ENCODE measurements at regions not wholly inside any gene's neighbourhood (a gene's known extent, or its start where the extent isn't known, plus 50 kb on each side); places are given as distances from the start of the nearest gene placed in this dataset.

GRCh38 chr3:31354373-31354772, 178.4 kb upstream of the STT3B start:
- no peak for TF ChIP-seq DBP (CRISPR knock-in tag; IDR thresholded peaks at IDR 0.05; ENCODE audit: not compliant biosample characterization)
- TF ChIP-seq EP300 (IDR thresholded peaks at IDR 0.05; ENCODE audit: low read depth in 2 of 2, low read length in 2 of 2) = no peak
- no peak for TF ChIP-seq EP300 (CRISPR knock-in tag; IDR thresholded peaks at IDR 0.05; ENCODE audit: borderline replicate concordance)
- no peak for TF ChIP-seq ZNF770 (CRISPR knock-in tag; IDR thresholded peaks at IDR 0.05)
- TF ChIP-seq CTCF (CRISPR knock-in tag; IDR thresholded peaks at IDR 0.05) = no peak
- TF ChIP-seq ZBTB10 (CRISPR knock-in tag; IDR thresholded peaks at IDR 0.05; ENCODE audit: borderline replicate concordance) = no peak
- TF ChIP-seq ZBTB49 (CRISPR knock-in tag; IDR thresholded peaks at IDR 0.05; ENCODE audit: borderline replicate concordance) = no peak
- no peak for TF ChIP-seq ZNF121 (CRISPR knock-in tag; IDR thresholded peaks at IDR 0.05)
- TF ChIP-seq MTA1 (CRISPR knock-in tag; IDR thresholded peaks at IDR 0.05; ENCODE audit: borderline replicate concordance) = no peak
- no peak for TF ChIP-seq HNF4G (IDR thresholded peaks at IDR 0.05; ENCODE audit: borderline replicate concordance, low read depth, low read length)
- no peak for TF ChIP-seq HNF4G (CRISPR knock-in tag; IDR thresholded peaks at IDR 0.05; ENCODE audit: borderline replicate concordance, low read depth)
- TF ChIP-seq FOXJ3 (CRISPR knock-in tag; IDR thresholded peaks at IDR 0.05; ENCODE audit: borderline replicate concordance) = no peak
- TF ChIP-seq ZNF552 (CRISPR knock-in tag; IDR thresholded peaks at IDR 0.05; ENCODE audit: borderline replicate concordance) = no peak
- TF ChIP-seq ZSCAN22 (CRISPR knock-in tag; IDR thresholded peaks at IDR 0.05) = no peak
- no peak for TF ChIP-seq POLR2A (IDR thresholded peaks at IDR 0.05; ENCODE audit: insufficient read depth in 1 of 2, low read depth in 2 of 2, low read length in 2 of 2)

Data from HepG2 (cell line).